ENCODE measurements at regions not wholly inside any gene's neighbourhood (a gene's known extent, or its start where the extent isn't known, plus 50 kb on each side); places are given as distances from the start of the nearest gene placed in this dataset.

DNA sequence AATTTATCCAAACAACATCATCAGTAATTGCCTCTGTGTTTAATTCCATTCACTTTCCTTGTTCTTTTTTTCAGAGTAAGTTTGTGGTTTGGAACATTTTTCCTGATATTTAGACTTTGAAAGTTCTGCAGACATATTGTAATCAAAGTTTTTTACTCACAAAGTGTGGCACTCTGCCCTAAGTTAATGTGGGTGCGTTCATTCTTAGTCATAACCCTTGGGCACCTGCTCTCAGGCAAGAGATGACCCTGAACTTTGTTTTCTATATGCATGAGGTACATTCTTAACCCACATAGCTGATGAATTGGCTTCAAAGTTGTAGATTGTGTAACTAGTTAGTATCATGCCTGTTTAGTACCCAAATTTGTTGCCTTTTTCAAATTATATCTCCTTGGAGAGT, 424.3 kb downstream of the GRXCR1 start:
- DNase-seq (ENCODE audit: low read depth, low spot score) = no peak
- Histone ChIP-seq H3K27me3 (ENCODE audit: insufficient read depth, insufficient read length) (no peaks in the 10 kb centered on the region), H3K4me3 (ENCODE audit: insufficient read length, low read depth) (no peak overlapping the region), H3K36me3 (ENCODE audit: insufficient read depth, insufficient read length, low read length) (no peaks in the 10 kb centered on the region), H3K4me1 (ENCODE audit: insufficient read depth, insufficient read length) (no peaks in the 10 kb centered on the region), H3K9me3 (ENCODE audit: insufficient read depth, low read length) (0 out of 2 replicates have a peak, but pooled peaks cover 14% of the 10 kb centered on the region), H3K9ac (ENCODE audit: insufficient read length, low read depth) (no peak overlapping the region)
- TF ChIP-seq SUZ12 (IDR thresholded peaks at IDR 0.05; ENCODE audit: extremely low read depth, insufficient read depth, insufficient read length) (no peak), ZNF274 (IDR thresholded peaks at IDR 0.05; ENCODE audit: low read depth, low read length) (no peak), YY1 (IDR thresholded peaks at IDR 0.05; ENCODE audit: insufficient read depth, insufficient read length) (no peak)

DNA sequence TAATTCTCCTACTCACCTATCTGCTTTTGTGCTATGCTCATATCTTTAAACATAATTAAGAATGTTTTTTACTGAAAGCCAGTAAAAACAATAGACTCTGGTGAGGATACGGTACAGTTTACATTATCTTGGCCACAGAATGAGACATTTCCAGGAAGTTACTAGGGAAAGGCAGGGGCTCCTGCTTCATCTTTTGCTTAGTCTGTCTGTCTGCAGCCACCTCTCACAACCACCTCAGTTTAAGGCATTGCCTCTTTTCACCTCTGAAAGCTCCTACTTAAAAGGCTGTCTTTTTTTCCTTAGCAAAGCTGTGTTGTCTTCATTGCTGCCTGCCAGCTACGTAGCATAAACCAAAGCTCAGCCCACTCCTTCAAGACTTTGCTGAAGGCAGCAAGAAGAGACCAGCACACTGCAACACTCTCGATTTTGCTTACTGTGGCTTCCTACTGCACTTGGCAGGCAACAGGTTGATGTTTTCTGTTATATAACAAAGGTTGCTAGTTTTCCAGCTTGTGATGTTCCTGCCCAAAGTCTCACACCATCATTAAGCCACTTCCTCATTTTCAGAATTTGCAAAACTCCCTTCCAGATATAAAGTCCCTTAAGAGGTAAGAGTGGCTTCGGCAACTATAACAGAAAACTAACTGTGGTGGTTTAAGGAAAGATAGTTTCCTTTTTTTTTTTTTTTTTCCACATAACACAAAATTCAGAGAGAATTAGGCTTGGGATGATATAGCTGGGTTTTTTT, 432.9 kb downstream of the GRXCR1 start:
- no peak for DNase-seq (ENCODE audit: low read depth, low spot score)
- Histone ChIP-seq H3K9ac (ENCODE audit: insufficient read length, low read depth) (no peak overlapping the region), H3K9me3 (ENCODE audit: insufficient read depth, low read length) (no peaks in the 10 kb centered on the region), H3K4me3 (ENCODE audit: insufficient read length, low read depth) (no peak overlapping the region), H3K36me3 (ENCODE audit: insufficient read depth, insufficient read length, low read length) (no peaks in the 10 kb centered on the region), H3K4me1 (ENCODE audit: insufficient read depth, insufficient read length) (no peaks in the 10 kb centered on the region), H3K27me3 (ENCODE audit: insufficient read depth, insufficient read length) (no peaks in the 10 kb centered on the region)
- TF ChIP-seq YY1 (IDR thresholded peaks at IDR 0.05; ENCODE audit: insufficient read depth, insufficient read length) = no peak
- no peak for TF ChIP-seq SUZ12 (IDR thresholded peaks at IDR 0.05; ENCODE audit: extremely low read depth, insufficient read depth, insufficient read length)
- no peak for TF ChIP-seq ZNF274 (IDR thresholded peaks at IDR 0.05; ENCODE audit: low read depth, low read length)

DNA sequence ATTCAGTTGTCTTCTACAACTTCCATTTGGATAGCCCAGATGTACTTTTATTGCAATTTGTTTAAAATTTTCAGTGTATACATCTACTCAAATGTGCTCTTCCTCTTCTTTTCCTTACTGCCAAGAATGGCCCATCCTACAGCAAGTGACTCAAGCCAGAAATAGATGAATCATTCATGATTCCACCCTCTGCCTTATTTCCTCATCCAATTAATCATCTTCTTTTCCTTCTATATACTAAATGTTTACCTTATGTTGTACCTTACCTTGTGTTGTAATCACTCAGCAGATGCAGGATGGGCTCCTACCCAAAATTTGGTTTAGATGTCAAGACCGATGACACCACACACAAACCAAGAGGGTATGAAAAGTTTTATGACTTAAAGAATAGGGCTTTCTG, 437.8 kb downstream of the GRXCR1 start:
- no peaks in the 10 kb centered on the region for H3K4me1 ChIP-seq (ENCODE audit: insufficient read depth, insufficient read length)
- TF ChIP-seq SUZ12 (IDR thresholded peaks at IDR 0.05; ENCODE audit: extremely low read depth, insufficient read depth, insufficient read length) (no peak), ZNF274 (IDR thresholded peaks at IDR 0.05; ENCODE audit: low read depth, low read length) (no peak), YY1 (IDR thresholded peaks at IDR 0.05; ENCODE audit: insufficient read depth, insufficient read length) (no peak)
- no peak overlapping the region for H3K9ac ChIP-seq (ENCODE audit: insufficient read length, low read depth)
- no peaks in the 10 kb centered on the region for H3K36me3 ChIP-seq (ENCODE audit: insufficient read depth, insufficient read length, low read length)
- no peaks in the 10 kb centered on the region for H3K9me3 ChIP-seq (ENCODE audit: insufficient read depth, low read length)
- no peak for DNase-seq (ENCODE audit: low read depth, low spot score)
- H3K4me3 ChIP-seq (ENCODE audit: insufficient read length, low read depth) = no peak overlapping the region
- H3K27me3 ChIP-seq (ENCODE audit: insufficient read depth, insufficient read length) = no peaks in the 10 kb centered on the region

DNA sequence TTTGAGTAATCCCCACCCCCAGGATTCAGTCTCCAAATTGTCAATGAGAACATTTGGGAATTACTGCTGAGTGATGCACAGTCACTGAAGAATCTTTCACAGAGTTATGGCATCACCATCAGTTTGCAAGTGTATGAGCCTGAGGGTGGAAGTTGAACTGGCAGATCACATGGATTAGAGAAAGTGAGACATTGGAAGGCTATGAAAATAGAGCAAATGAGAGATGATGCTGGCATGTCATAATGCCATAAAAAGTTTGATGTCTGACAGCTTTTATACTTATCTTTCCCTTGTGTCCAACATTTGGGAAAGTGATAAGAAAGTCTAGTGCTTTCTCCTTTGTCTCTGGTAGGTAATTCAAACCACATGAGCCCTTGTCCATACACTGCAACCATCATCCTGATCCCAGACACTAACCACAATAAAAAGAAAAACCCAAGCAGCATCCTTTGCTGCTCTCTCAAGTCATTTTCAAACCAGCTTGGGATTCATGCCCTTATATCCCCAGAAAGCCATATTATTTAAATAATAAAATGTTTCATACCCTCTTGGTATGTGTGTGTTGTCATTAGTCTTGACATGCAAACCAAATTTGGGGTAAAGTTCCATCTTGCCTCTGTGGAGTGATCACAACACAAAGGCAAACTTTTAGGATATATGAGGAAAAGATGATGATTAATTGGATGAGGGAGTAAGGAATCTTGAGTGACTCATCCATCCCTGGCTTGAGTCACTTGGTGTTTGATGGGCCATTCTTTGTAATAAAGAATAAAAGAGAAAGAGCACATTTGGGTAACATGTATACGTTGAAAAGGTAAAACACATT, 438.9 kb downstream of the GRXCR1 start:
- H3K9ac ChIP-seq (ENCODE audit: insufficient read length, low read depth) = no peak overlapping the region
- no peak for TF ChIP-seq YY1 (IDR thresholded peaks at IDR 0.05; ENCODE audit: insufficient read depth, insufficient read length)
- no peak for TF ChIP-seq SUZ12 (IDR thresholded peaks at IDR 0.05; ENCODE audit: extremely low read depth, insufficient read depth, insufficient read length)
- no peak for TF ChIP-seq ZNF274 (IDR thresholded peaks at IDR 0.05; ENCODE audit: low read depth, low read length)
- DNase-seq (ENCODE audit: low read depth, low spot score) = no peak
- H3K4me3 ChIP-seq (ENCODE audit: insufficient read length, low read depth) = no peak overlapping the region
- H3K27me3 ChIP-seq (ENCODE audit: insufficient read depth, insufficient read length) = no peaks in the 10 kb centered on the region
- no peaks in the 10 kb centered on the region for H3K9me3 ChIP-seq (ENCODE audit: insufficient read depth, low read length)
- no peaks in the 10 kb centered on the region for H3K4me1 ChIP-seq (ENCODE audit: insufficient read depth, insufficient read length)
- no peaks in the 10 kb centered on the region for H3K36me3 ChIP-seq (ENCODE audit: insufficient read depth, insufficient read length, low read length)

DNA sequence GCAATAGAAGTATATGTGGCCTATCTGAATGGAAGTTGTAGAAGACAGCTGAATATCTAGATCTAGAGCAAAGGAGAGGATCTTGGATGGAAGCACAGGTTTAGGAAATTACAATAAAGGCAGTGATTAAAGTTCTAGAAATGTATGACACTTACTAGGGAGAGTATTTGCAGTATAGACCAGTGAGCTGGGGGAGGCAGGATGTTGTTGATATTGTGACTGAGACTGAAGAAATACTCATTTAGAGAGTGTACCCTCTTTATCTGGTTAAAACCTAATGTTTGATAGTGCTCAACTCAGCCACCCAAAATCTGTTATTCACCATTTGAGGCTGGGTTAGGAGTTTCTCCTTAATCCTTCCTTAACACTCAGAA, 439.5 kb downstream of the GRXCR1 start:
- H3K4me1 ChIP-seq (ENCODE audit: insufficient read depth, insufficient read length) = no peaks in the 10 kb centered on the region
- no peak for DNase-seq (ENCODE audit: low read depth, low spot score)
- H3K9ac ChIP-seq (ENCODE audit: insufficient read length, low read depth) = no peak overlapping the region
- TF ChIP-seq ZNF274 (IDR thresholded peaks at IDR 0.05; ENCODE audit: low read depth, low read length) = no peak
- TF ChIP-seq SUZ12 (IDR thresholded peaks at IDR 0.05; ENCODE audit: extremely low read depth, insufficient read depth, insufficient read length) = no peak
- no peak for TF ChIP-seq YY1 (IDR thresholded peaks at IDR 0.05; ENCODE audit: insufficient read depth, insufficient read length)
- no peaks in the 10 kb centered on the region for H3K9me3 ChIP-seq (ENCODE audit: insufficient read depth, low read length)
- no peak overlapping the region for H3K4me3 ChIP-seq (ENCODE audit: insufficient read length, low read depth)
- H3K36me3 ChIP-seq (ENCODE audit: insufficient read depth, insufficient read length, low read length) = no peaks in the 10 kb centered on the region
- H3K27me3 ChIP-seq (ENCODE audit: insufficient read depth, insufficient read length) = no peaks in the 10 kb centered on the region

DNA sequence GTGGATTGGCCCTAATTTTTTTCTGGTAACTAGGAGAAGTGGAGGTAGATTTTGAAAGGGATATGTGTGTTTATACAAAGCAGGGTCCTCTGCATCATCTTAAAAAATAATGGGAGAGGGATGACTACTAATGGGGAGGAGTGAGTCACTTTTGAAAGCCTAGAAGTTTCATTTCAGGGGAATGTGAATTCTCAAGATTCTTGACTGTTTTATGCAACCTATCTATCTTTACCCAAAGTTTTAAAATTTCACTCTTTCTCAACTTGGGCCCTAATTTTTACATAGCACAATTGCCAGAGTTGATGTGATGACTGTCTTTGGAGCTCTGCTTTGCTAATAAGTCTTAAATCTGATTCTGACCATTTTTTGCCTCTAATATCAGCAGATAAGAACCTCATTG, 445.2 kb downstream of the GRXCR1 start:
- no peak overlapping the region for H3K4me3 ChIP-seq (ENCODE audit: insufficient read length, low read depth)
- TF ChIP-seq SUZ12 (IDR thresholded peaks at IDR 0.05; ENCODE audit: extremely low read depth, insufficient read depth, insufficient read length) (no peak), ZNF274 (IDR thresholded peaks at IDR 0.05; ENCODE audit: low read depth, low read length) (no peak), YY1 (IDR thresholded peaks at IDR 0.05; ENCODE audit: insufficient read depth, insufficient read length) (no peak)
- H3K4me1 ChIP-seq (ENCODE audit: insufficient read depth, insufficient read length) = no peaks in the 10 kb centered on the region
- no peak for DNase-seq (ENCODE audit: low read depth, low spot score)
- H3K36me3 ChIP-seq (ENCODE audit: insufficient read depth, insufficient read length, low read length) = no peaks in the 10 kb centered on the region
- no peaks in the 10 kb centered on the region for H3K9me3 ChIP-seq (ENCODE audit: insufficient read depth, low read length)
- no peaks in the 10 kb centered on the region for H3K27me3 ChIP-seq (ENCODE audit: insufficient read depth, insufficient read length)
- H3K9ac ChIP-seq (ENCODE audit: insufficient read length, low read depth) = no peak overlapping the region

DNA sequence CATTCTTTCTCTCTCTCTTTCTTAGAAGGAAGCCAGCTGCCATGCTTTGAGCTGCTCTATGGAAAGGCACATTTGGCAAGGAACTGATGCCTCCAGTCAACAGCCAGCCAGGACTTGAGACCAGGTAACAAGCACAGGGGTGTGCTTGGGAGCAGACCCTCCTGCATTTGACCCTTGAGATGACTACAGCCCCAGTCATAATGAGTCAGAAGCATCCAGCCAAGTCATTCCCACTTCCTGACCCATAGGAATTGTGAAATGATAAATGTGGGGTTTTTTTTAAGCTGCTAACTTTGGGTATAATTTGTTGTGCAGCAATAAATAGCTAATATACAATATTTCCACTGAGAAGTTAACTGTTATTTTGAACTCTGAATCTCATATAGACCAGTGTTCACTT, 446.9 kb downstream of the GRXCR1 start:
- Histone ChIP-seq H3K27me3 (ENCODE audit: insufficient read depth, insufficient read length) (no peaks in the 10 kb centered on the region), H3K36me3 (ENCODE audit: insufficient read depth, insufficient read length, low read length) (no peaks in the 10 kb centered on the region), H3K9ac (ENCODE audit: insufficient read length, low read depth) (no peak overlapping the region), H3K4me1 (ENCODE audit: insufficient read depth, insufficient read length) (no peaks in the 10 kb centered on the region), H3K4me3 (ENCODE audit: insufficient read length, low read depth) (no peak overlapping the region), H3K9me3 (ENCODE audit: insufficient read depth, low read length) (no peaks in the 10 kb centered on the region)
- no peak for TF ChIP-seq YY1 (IDR thresholded peaks at IDR 0.05; ENCODE audit: insufficient read depth, insufficient read length)
- no peak for TF ChIP-seq ZNF274 (IDR thresholded peaks at IDR 0.05; ENCODE audit: low read depth, low read length)
- no peak for TF ChIP-seq SUZ12 (IDR thresholded peaks at IDR 0.05; ENCODE audit: extremely low read depth, insufficient read depth, insufficient read length)
- DNase-seq (ENCODE audit: low read depth, low spot score) = no peak
